Activated effector memory CD4-positive, alpha-beta T cell treated with anti-CD3 and anti-CD28 coated beads, Interleukin-2, amount 50 U/mL, for 16 hours (primary cell): ENCODE measurements at regions not wholly inside any gene's neighbourhood (a gene's known extent, or its start where the extent isn't known, plus 50 kb on each side); places are given as distances from the start of the nearest gene placed in this dataset.
"Not testable (repeated sequence)": the region's sequence is repeated elsewhere in the genome, so short reads cannot be mapped to it uniquely, and the experiment has no call there.

Experiments used
- DNase-seq: peaks from one replicate; pipeline ENCODE4 v3.0.0-alpha.2; 2020

GRCh38 chr11:91293119-91293518 is 931.5 kb upstream of the FAT3 start:
- no peak for DNase-seq

GRCh38 chr11:91272089-91272488 is 952.5 kb upstream of the FAT3 start:
- no peak for DNase-seq

- not testable (repeated sequence) for DNase-seq
Measured at GRCh38 chr11:91268512-91269295, 955.9 kb upstream of the FAT3 start.

GRCh38 chr11:91265946-91266345 is 958.7 kb upstream of the FAT3 start:
- DNase-seq: no peak

- no peak for DNase-seq
Measured at GRCh38 chr11:91264481-91264880, 960.1 kb upstream of the FAT3 start.

- no peak for DNase-seq
Measured at GRCh38 chr11:91263496-91264365, 960.9 kb upstream of the FAT3 start.

- no peak for DNase-seq
Measured at GRCh38 chr11:91261513-91261912, 963.1 kb upstream of the FAT3 start.

- no peak for DNase-seq
Measured at GRCh38 chr11:91258876-91259275, 965.7 kb upstream of the FAT3 start.

GRCh38 chr11:91257667-91258066 is 967.0 kb upstream of the FAT3 start:
- DNase-seq: no peak

GRCh38 chr11:91248199-91248807 is 976.3 kb upstream of the FAT3 start:
- DNase-seq: no peak

GRCh38 chr11:91247009-91247735 is 977.4 kb upstream of the FAT3 start:
- no peak for DNase-seq

- no peak for DNase-seq
Measured at GRCh38 chr11:91244912-91245311, 979.7 kb upstream of the FAT3 start.

GRCh38 chr11:91243630-91244029 is 981.0 kb upstream of the FAT3 start:
- no peak for DNase-seq

- no peak for DNase-seq
Measured at GRCh38 chr11:91243051-91243450, 981.6 kb upstream of the FAT3 start.

- no peak for DNase-seq
Measured at GRCh38 chr11:91241226-91241625, 983.4 kb upstream of the FAT3 start.

GRCh38 chr11:91239359-91239758 is 985.3 kb upstream of the FAT3 start:
- DNase-seq: no peak

GRCh38 chr11:91231226-91231625 is 993.4 kb upstream of the FAT3 start:
- no peak for DNase-seq

GRCh38 chr11:91230647-91231046 is 994.0 kb upstream of the FAT3 start:
- no peak for DNase-seq

- DNase-seq: no peak
Measured at GRCh38 chr11:91222830-91223229, 1000.0 kb upstream of the CHORDC1 start.

GRCh38 chr11:91220476-91221202 is 997.8 kb upstream of the CHORDC1 start:
- DNase-seq: no peak

GRCh38 chr11:91219535-91219934 is 996.7 kb upstream of the CHORDC1 start:
- DNase-seq: no peak

GRCh38 chr11:91209751-91210150 is 986.9 kb upstream of the CHORDC1 start:
- no peak for DNase-seq
